ENCODE measurements at regions not wholly inside any gene's neighbourhood (a gene's known extent, or its start where the extent isn't known, plus 50 kb on each side); places are given as distances from the start of the nearest gene placed in this dataset.
"Not testable (repeated sequence)": the region's sequence is repeated elsewhere in the genome, so short reads cannot be mapped to it uniquely, and the experiment has no call there.

DNA sequence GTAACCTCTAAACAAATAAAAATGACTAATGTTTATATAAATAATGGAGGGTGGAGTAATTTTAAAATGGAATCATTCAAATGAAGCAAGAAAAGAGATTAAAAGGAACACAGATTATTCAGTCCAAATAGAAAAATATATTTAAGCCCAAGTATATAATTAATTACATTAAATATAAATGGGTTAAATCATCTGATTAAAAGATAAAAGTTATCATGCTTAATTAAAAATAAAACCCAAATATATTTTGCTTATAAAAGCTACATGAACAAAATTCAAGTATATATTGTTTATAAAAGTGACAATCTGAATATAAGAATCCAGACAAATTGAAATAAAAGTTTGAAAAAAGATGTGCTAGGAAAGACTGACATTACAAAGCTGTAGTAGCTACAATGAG, 63.9 kb upstream of the ACTRT2 start:
- Histone ChIP-seq H3K27me3 (no peaks in the 10 kb centered on the region), H3K4me1 (no peaks in the 10 kb centered on the region), H3K9me3 (no peaks in the 10 kb centered on the region), H3K27ac (no peak overlapping the region), H3K36me3 (no peaks in the 10 kb centered on the region), H3K4me3 (no peak overlapping the region)
- TF ChIP-seq, protein P1, sequence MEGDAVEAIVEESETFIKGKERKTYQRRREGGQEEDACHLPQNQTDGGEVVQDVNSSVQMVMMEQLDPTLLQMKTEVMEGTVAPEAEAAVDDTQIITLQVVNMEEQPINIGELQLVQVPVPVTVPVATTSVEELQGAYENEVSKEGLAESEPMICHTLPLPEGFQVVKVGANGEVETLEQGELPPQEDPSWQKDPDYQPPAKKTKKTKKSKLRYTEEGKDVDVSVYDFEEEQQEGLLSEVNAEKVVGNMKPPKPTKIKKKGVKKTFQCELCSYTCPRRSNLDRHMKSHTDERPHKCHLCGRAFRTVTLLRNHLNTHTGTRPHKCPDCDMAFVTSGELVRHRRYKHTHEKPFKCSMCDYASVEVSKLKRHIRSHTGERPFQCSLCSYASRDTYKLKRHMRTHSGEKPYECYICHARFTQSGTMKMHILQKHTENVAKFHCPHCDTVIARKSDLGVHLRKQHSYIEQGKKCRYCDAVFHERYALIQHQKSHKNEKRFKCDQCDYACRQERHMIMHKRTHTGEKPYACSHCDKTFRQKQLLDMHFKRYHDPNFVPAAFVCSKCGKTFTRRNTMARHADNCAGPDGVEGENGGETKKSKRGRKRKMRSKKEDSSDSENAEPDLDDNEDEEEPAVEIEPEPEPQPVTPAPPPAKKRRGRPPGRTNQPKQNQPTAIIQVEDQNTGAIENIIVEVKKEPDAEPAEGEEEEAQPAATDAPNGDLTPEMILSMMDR (IDR thresholded peaks at IDR 0.05) = no peak
- FAIRE-seq = no peak
- intact Hi-C loops (cut with DNase I) = no loop called here
- no peak for ATAC-seq
- no peak for DNase-seq

DNA sequence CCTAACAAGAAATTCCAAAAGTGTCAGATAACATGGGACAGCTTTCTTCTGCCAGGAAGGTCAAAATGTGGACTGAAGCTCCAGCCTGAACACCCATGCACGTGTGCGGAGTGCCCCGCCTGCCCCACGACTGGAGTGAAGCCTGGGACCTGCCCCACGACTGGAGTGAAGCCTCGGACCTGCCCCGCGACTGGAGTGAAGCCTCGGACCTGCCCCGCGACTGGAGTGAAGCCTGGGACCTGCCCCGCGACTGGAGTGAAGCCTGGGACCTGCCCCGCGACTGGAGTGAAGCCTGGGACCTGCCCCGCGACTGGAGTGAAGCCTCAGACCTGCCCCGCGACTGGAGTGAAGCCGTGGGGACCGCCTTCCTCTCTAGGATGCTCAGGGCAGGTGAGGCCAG, 61.4 kb upstream of the ACTRT2 start:
- not testable (repeated sequence) for H3K27ac ChIP-seq, H3K4me3 ChIP-seq, ATAC-seq, FAIRE-seq, H3K4me1 ChIP-seq, H3K27me3 ChIP-seq, H3K9me3 ChIP-seq, H3K36me3 ChIP-seq
- DNase-seq = peak in 2 of 6 donors; percentile 4 to 16
- intact Hi-C loops (cut with DNase I) = loop anchor here in 1 of 3 donors (2.0 kb wide), 1 partner anchor 19 kb away; no protein-coding TSS in a partner anchor
- WGBS, 2 donors = 68 to 73% methylated on average over 18 to 21 of the region's 21 CpGs

DNA sequence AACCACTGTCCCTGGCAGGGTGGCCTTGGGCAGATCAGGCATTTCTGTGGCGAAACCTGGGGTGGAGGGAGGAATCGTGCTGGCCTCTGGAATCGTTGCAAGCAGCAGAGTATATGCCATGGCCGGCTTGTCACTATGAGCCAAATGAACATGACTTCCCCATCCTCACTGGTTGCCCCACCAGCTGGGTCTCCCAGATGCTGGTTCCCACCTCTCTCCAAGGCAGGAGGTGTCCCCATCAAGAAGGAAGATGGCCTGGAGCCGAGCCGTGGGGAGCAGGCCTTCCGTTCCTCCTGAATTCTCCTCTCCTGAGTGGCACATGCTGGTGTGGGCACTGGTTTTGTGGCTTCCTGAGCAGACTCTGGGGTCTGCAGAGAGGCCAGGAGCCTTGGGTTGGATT, 60.2 kb upstream of the ACTRT2 start:
- TF ChIP-seq, protein P1 (IDR thresholded peaks at IDR 0.05) = no peak
- H3K27me3 ChIP-seq = no peaks in the 10 kb centered on the region
- no peak overlapping the region for H3K4me3 ChIP-seq
- WGBS, 2 donors = 84 to 93% methylated on average over 7 of the region's 7 CpGs
- no peaks in the 10 kb centered on the region for H3K4me1 ChIP-seq
- no peak for FAIRE-seq
- intact Hi-C loops (cut with DNase I) = loop anchor here in 1 of 3 donors (2.0 kb wide), 1 partner anchor 20 kb away; no protein-coding TSS in a partner anchor
- peak in 2 of 6 donors; percentile 21 to 32 for DNase-seq
- H3K27ac ChIP-seq = no peak overlapping the region
- no peaks in the 10 kb centered on the region for H3K36me3 ChIP-seq
- no peak for ATAC-seq
- H3K9me3 ChIP-seq = no peaks in the 10 kb centered on the region

DNA sequence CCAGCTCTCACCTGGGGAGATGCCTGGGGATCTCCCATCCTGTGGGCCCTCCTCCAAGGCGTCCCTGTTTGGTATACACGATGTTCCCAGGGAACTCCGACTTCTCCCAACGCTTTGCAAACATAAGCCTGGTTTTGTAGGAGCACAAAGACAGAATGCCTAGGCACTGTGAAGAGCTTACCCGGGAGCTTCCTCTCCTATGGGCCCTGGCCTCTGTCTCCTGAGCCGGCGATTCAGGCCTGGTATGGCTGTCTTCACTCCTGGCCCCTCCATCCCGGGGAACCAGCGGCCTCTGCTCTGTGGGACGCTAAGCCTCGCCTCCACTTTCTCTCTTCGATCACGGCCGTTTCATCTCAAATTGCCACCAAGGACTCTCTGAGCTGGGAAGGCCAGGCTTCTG, 59.6 kb upstream of the ACTRT2 start:
- DNase-seq (peak in 2 of 6 donors; percentile 28 to 32), ATAC-seq (no peak), FAIRE-seq (no peak)
- no peaks in the 10 kb centered on the region for H3K27me3 ChIP-seq
- no peak overlapping the region for H3K27ac ChIP-seq
- intact Hi-C loops (cut with DNase I) = loop anchor here in 1 of 3 donors (2.0 kb wide), 1 partner anchor 21 kb away; no protein-coding TSS in a partner anchor
- H3K9me3 ChIP-seq = no peaks in the 10 kb centered on the region
- H3K4me3 ChIP-seq = no peak overlapping the region
- no peaks in the 10 kb centered on the region for H3K36me3 ChIP-seq
- no peaks in the 10 kb centered on the region for H3K4me1 ChIP-seq
- TF ChIP-seq, protein P1 (IDR thresholded peaks at IDR 0.05) = no peak
- WGBS, 2 donors = 81 to 91% methylated on average over 14 of the region's 14 CpGs

DNA sequence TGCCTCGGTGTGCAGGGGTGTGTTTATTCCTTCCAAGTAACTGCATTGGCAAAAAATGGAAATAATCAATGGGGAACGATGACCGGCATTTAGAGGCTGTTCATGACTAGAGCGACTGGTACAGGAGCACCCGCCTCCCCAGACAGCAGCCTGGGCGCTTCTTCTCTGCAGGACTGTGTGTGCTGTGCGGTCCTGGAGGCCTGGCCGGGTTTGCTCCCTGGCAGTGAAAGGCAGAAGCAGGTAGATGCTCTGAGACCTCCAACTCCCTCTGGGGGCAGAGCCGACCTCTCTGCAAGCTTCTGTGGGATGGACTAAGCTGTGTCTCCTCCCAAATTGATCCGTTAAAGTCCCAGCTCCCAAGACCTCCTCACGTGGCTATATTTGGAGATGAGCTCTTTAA, 59.2 kb upstream of the ACTRT2 start:
- ATAC-seq = no peak
- Histone ChIP-seq H3K27ac (no peak overlapping the region), H3K4me1 (peaks cover 0 to under 1% (median 0%) of the 10 kb centered on the region in 3 donors), H3K36me3 (no peaks in the 10 kb centered on the region), H3K9me3 (no peaks in the 10 kb centered on the region), H3K4me3 (no peak overlapping the region), H3K27me3 (no peaks in the 10 kb centered on the region)
- intact Hi-C loops (cut with DNase I) = no loop called here
- WGBS, 2 donors = 69 to 74% methylated on average over 11 of the region's 11 CpGs
- TF ChIP-seq, protein P1 (IDR thresholded peaks at IDR 0.05) = no peak
- DNase-seq = peak in 2 of 6 donors; percentile 21 to 22
- FAIRE-seq = no peak

Measured in pancreas (tissue), 10 donors.